HG02798 (cell line): ENCODE measurements at regions not wholly inside any gene's neighbourhood (a gene's known extent, or its start where the extent isn't known, plus 50 kb on each side); places are given as distances from the start of the nearest gene placed in this dataset.
"Not testable (repeated sequence)": the region's sequence is repeated elsewhere in the genome, so short reads cannot be mapped to it uniquely, and the experiment has no call there.

Experiments used
- ATAC-seq: cut with Tn5 transposase; IDR thresholded peaks from one replicate; pipeline ENCODE4 v1.9.1; 2021; ENCODE audit warnings: mild to moderate bottlenecking; ENCODE audit not compliant: unreplicated experiment, poor library complexity

- no peak for ATAC-seq
These were observed 222.8 kb upstream of the OBI1 start for GRCh38 chr13:78881751-78882150.

GRCh38 chr13:78881054-78881453 lies 222.1 kb upstream of the OBI1 start:
- ATAC-seq, result no peak

- no peak for ATAC-seq
These were observed 218.1 kb upstream of the OBI1 start for GRCh38 chr13:78876915-78877549.

- peak; percentile 81 for ATAC-seq
These were observed 217.0 kb upstream of the OBI1 start for GRCh38 chr13:78875792-78876580.

GRCh38 chr13:78868991-78869390 lies 210.0 kb upstream of the OBI1 start:
- no peak for ATAC-seq

- no peak for ATAC-seq
These were observed 208.7 kb upstream of the OBI1 start for GRCh38 chr13:78867655-78868054.

GRCh38 chr13:78866076-78866475 lies 207.1 kb upstream of the OBI1 start:
- ATAC-seq, result not testable (repeated sequence)

- no peak for ATAC-seq
These were observed 203.5 kb upstream of the OBI1 start for GRCh38 chr13:78862446-78862845.

DNA sequence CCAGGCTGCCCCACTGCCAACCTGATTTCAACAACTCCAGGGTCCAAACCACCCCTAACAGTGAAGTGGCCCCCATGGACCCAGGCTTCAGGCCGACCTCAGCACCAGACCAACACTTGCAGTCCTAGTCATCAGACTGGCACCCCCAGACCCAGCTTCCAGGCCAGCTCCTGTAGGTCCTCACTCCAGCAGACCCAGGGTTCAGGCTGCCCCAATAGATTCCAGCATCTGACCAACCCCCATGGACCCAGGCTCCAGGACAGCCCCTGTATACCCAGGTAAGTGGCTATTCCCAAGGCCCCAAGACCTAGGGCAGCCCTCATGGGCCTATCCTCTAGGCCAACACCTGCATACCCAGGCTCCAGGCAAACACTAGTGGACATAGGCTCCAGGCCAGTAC lies 193.8 kb upstream of the OBI1 start:
- ATAC-seq, result no peak

DNA sequence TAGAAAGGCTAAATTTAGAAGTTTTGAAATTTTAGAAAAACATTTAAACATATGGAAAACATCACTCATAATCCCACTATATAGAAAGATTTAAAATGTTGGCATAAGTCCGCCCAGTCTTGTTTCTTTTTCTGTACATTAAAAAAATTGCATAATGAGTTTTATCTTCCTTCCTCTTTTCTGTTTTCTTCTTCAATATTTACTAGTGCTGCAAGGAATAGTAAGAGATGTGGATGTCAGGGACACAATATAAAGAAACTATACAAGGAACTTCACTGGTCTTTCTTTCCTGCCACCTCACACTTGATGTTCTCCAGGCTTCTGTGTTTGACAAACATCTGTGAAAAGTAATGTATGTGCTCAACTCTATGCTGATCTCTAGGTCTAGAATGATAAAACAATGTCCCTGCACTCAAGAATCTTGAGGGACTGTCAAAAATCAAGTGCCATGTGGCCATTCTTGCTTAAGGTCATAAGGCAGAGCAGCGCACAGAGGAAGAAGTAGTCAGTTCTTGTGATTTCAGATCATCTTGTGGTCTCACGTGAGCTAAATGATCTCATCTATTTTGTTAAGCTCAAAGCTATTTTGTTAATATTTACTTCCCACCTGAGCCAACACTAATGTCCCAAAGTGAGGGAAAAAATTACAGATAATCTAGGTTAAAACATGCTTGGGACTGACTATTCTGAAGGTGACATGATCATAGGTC lies 186.9 kb upstream of the OBI1 start:
- ATAC-seq, result no peak

DNA sequence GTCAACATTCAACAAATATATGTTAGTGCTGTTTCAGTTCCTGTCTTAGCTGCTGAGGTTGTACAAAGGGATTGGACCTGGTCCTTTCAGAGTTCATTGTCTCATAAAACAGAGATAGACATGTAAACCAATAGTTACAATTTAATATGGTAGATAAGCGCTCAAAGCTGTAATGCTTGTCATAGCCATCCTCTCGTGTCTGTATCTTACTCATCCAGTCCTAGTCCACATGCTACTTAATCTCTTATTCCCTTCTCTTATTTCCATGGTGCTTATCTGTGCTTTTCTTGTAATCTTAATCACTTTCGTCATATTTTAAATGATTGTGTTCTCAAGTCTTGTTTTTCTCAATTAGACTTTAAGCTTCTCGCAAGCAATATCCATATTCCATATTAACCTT lies 185.2 kb upstream of the OBI1 start:
- ATAC-seq, result no peak

- ATAC-seq, result no peak
These were observed 182.5 kb upstream of the OBI1 start for GRCh38 chr13:78841358-78841963.

DNA sequence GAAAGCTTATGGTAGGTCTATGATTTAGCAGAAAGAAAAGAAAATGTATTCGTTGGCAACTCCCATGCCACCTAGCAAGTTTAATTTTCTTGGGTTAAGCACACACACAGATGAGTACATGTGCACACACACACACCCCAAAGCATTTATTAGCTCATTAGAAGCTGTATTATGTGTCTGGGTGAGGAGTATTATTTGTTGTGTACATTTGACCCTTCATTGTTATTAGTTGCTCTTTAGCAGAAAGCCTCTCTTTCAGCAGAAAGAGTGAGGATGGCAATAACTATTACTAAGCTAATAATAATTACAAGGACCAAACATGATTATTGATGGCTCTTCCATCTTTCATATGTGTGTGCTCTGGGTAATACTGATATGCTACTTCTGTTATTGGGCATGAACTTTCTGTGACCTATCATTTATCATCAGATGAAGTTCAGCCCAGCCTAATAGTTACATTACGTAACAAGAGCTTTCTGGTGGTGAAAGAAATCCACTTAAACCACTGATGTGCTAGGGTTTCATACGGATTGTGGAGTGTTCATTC lies 177.4 kb upstream of the OBI1 start:
- ATAC-seq, result no peak

DNA sequence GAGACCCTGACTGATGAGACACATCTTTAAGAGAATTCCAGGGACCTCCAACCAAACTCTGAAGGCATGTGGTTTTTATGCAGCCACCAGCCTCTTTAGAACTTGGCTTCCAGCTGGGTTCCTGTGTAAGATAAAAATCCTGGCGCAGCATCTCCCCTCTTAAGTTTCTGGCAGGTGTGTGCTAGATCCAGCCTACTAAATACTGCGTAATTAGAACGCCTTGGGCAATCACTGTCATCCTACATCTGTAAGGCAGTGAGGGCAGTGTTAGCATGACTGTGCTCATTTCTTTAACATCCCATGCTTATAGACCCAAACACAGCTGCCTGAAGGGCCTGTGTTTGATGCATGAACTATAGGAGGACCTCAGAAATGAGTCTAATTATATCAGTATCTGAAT lies 173.5 kb upstream of the OBI1 start:
- no peak for ATAC-seq

DNA sequence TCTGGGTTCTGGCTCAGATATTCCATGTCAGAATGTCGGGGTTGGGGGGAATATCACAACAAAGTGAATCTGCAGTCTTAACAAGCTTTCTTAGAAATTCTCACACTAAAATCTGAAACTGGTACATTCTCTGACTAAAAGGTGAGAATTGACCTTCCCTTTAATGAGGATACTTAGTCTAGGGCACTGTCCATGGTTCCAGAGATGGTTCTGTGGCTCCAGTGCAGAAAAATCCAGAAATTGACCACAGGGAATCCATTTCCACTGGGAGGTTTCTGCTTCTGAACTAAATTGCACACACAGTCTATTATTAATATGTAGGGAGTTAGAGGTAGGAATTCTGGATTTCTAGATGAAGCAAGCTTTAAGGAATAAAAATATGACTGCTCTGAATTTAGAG lies 171.6 kb upstream of the OBI1 start:
- ATAC-seq, result no peak

GRCh38 chr13:78829821-78830220 lies 170.9 kb upstream of the OBI1 start:
- ATAC-seq, result no peak

- no peak for ATAC-seq
These were observed 168.5 kb upstream of the OBI1 start for GRCh38 chr13:78827471-78827870.

- no peak for ATAC-seq
These were observed 168.0 kb upstream of the OBI1 start for GRCh38 chr13:78826936-78827335.

DNA sequence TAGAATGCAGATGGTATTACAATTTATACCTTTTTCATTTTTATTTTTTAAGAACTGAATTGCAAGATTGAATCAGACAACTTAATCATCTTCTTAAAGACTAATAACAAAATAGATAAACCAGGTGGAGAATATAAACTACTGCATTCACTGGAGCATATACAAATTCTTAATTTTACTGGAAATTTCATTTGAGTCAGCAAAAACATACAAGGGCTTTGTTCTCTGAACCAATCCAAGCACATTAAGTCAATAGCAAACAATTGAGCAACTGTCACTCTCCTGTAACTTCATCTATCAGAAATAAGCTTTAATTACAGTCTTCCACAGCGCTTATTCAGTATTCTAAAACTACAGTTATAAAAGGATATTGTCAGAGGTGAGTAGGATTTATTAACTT lies 167.4 kb upstream of the OBI1 start:
- no peak for ATAC-seq

GRCh38 chr13:78820541-78820940 lies 161.6 kb upstream of the OBI1 start:
- ATAC-seq, result no peak

DNA sequence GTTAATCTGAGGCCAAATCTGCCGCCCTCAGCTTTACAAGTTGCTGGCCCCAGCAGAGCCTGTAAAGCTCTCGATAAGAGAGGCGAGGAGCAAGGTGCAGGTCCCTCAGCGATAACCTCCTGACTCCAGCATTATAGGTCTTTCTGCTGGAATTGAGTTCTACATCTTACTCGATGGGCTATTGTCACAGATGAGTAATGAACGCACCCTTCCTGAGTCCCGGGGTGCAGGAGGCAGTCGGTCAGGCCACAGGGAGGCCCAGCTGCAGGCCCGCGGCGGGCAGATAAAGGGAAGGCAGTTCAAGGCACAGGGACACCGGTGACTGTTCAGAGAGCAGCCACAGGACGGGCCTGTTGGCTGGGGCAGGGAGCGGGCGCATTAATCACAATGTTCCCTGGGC lies 157.6 kb upstream of the OBI1 start:
- no peak for ATAC-seq
